ENCODE measurements at regions not wholly inside any gene's neighbourhood (a gene's known extent, or its start where the extent isn't known, plus 50 kb on each side); places are given as distances from the start of the nearest gene placed in this dataset.

GRCh38 chr7:109386959-109387358 is 817.3 kb downstream of the DNAJB9 start:
- Histone ChIP-seq H3K9ac (ENCODE audit: insufficient read depth, low read length) (no peak overlapping the region), H3K4me2 (ENCODE audit: extremely low read depth, insufficient read depth, low read length) (no peak overlapping the region), H3K27me3 (ENCODE audit: control insufficient read depth, insufficient read depth, low read length) (no peaks in the 10 kb centered on the region), H3K36me3 (ENCODE audit: control insufficient read depth, insufficient read depth, low read length) (no peaks in the 10 kb centered on the region), H3K27ac (ENCODE audit: insufficient read depth, low read length) (no peak overlapping the region), H3K4me1 (ENCODE audit: control insufficient read depth, extremely low read depth, insufficient read depth, low read length) (no peaks in the 10 kb centered on the region), H3K9me3 (ENCODE audit: control insufficient read depth, insufficient read depth, low read depth, low read length) (no peaks in the 10 kb centered on the region), H3K4me3 (replicated peaks in 1 of 4; ENCODE audit: control extremely low read depth in 1 of 4, insufficient read depth in 1 of 4, low read depth in 3 of 4, low read length in 4 of 4) (no peak overlapping the region), H2AFZ (ENCODE audit: low read length) (no peak overlapping the region), H4K20me1 (ENCODE audit: control insufficient read depth, extremely low read depth, insufficient read depth, low read length) (no peaks in the 10 kb centered on the region), H3K79me2 (ENCODE audit: control insufficient read depth, insufficient read depth, low read length) (no peaks in the 10 kb centered on the region)
- TF ChIP-seq CTCF (conservative IDR thresholded peaks at IDR 0.05 in 1 of 2, IDR thresholded peaks at IDR 0.05 in 1 of 2; ENCODE audit: low read depth in 1 of 2, low read length in 2 of 2) (no peak), EZH2 (IDR thresholded peaks at IDR 0.05; ENCODE audit: low read length, missing control alignments) (no peak)
- no peak for DNase-seq (ENCODE audit: low read depth in 2 of 2)

DNA sequence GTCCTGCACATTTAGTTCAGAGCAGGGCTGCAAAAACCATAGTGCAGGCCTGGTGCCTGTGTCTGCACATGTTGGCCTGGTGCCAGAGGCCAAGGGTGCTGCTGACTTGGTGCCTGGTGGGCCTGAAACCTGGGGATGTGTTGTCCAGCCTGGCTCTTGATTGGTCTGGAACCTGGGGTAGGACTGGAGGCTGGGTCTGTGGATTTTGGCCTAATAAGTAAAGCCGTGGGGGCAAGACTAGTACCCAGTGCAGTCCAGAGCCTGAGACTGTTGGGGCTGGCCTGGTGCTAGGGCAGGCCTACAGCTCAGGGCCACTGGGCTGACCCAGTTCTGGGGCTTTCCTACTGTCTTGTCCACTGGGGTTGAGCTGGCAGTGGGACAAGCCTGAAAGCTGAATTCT is 817.9 kb downstream of the DNAJB9 start:
- Histone ChIP-seq H3K36me3 (ENCODE audit: control insufficient read depth, insufficient read depth, low read length) (no peaks in the 10 kb centered on the region), H3K9me3 (ENCODE audit: control insufficient read depth, insufficient read depth, low read depth, low read length) (no peaks in the 10 kb centered on the region), H3K9ac (ENCODE audit: insufficient read depth, low read length) (no peak overlapping the region), H4K20me1 (ENCODE audit: control insufficient read depth, extremely low read depth, insufficient read depth, low read length) (no peaks in the 10 kb centered on the region), H3K27ac (ENCODE audit: insufficient read depth, low read length) (no peak overlapping the region), H3K27me3 (ENCODE audit: control insufficient read depth, insufficient read depth, low read length) (no peaks in the 10 kb centered on the region), H3K4me2 (ENCODE audit: extremely low read depth, insufficient read depth, low read length) (no peak overlapping the region), H3K79me2 (ENCODE audit: control insufficient read depth, insufficient read depth, low read length) (no peaks in the 10 kb centered on the region), H3K4me1 (ENCODE audit: control insufficient read depth, extremely low read depth, insufficient read depth, low read length) (no peaks in the 10 kb centered on the region), H2AFZ (ENCODE audit: low read length) (no peak overlapping the region), H3K4me3 (replicated peaks in 1 of 4; ENCODE audit: control extremely low read depth in 1 of 4, insufficient read depth in 1 of 4, low read depth in 3 of 4, low read length in 4 of 4) (no peak overlapping the region)
- TF ChIP-seq CTCF (conservative IDR thresholded peaks at IDR 0.05 in 1 of 2, IDR thresholded peaks at IDR 0.05 in 1 of 2; ENCODE audit: low read depth in 1 of 2, low read length in 2 of 2) (no peak), EZH2 (IDR thresholded peaks at IDR 0.05; ENCODE audit: low read length, missing control alignments) (no peak)
- no peak for DNase-seq (ENCODE audit: low read depth in 2 of 2)

- H2AFZ ChIP-seq (ENCODE audit: low read length), result no peak overlapping the region
- H3K27me3 ChIP-seq (ENCODE audit: control insufficient read depth, insufficient read depth, low read length), result no peaks in the 10 kb centered on the region
- no peaks in the 10 kb centered on the region for H3K36me3 ChIP-seq (ENCODE audit: control insufficient read depth, insufficient read depth, low read length)
- DNase-seq (ENCODE audit: low read depth in 2 of 2), result no peak
- TF ChIP-seq CTCF (conservative IDR thresholded peaks at IDR 0.05 in 1 of 2, IDR thresholded peaks at IDR 0.05 in 1 of 2; ENCODE audit: low read depth in 1 of 2, low read length in 2 of 2) (no peak), EZH2 (IDR thresholded peaks at IDR 0.05; ENCODE audit: low read length, missing control alignments) (no peak)
- no peak overlapping the region for H3K4me3 ChIP-seq (replicated peaks in 1 of 4; ENCODE audit: control extremely low read depth in 1 of 4, insufficient read depth in 1 of 4, low read depth in 3 of 4, low read length in 4 of 4)
- H3K9me3 ChIP-seq (ENCODE audit: control insufficient read depth, insufficient read depth, low read depth, low read length), result no peaks in the 10 kb centered on the region
- H3K4me1 ChIP-seq (ENCODE audit: control insufficient read depth, extremely low read depth, insufficient read depth, low read length), result no peaks in the 10 kb centered on the region
- H4K20me1 ChIP-seq (ENCODE audit: control insufficient read depth, extremely low read depth, insufficient read depth, low read length), result no peaks in the 10 kb centered on the region
- H3K79me2 ChIP-seq (ENCODE audit: control insufficient read depth, insufficient read depth, low read length), result no peaks in the 10 kb centered on the region
- H3K27ac ChIP-seq (ENCODE audit: insufficient read depth, low read length), result no peak overlapping the region
- no peak overlapping the region for H3K9ac ChIP-seq (ENCODE audit: insufficient read depth, low read length)
- no peak overlapping the region for H3K4me2 ChIP-seq (ENCODE audit: extremely low read depth, insufficient read depth, low read length)
Observed at GRCh38 chr7:109391240-109391639, 821.6 kb downstream of the DNAJB9 start.

Measured in fibroblast of lung (primary cell).